Type B pancreatic cell (in vitro differentiated cells): ENCODE measurements at regions not wholly inside any gene's neighbourhood (a gene's known extent, or its start where the extent isn't known, plus 50 kb on each side); places are given as distances from the start of the nearest gene placed in this dataset.

Source experiments
- DNase-seq: peaks from one replicate; pipeline ENCODE4 v3.0.0; 2021; ENCODE audit warnings: mixed read lengths; ENCODE audit not compliant: unreplicated experiment; ENCODE audit errors: extremely low spot score
- H3K27ac Mint-ChIP-seq: 2 replicates; pipeline ENCODE4 v1.8.0; 2021; ENCODE audit warnings: mild to moderate bottlenecking, mixed read lengths
- H3K27me3 Mint-ChIP-seq: 2 replicates; pipeline ENCODE4 v1.8.0; 2021; ENCODE audit warnings: mixed read lengths
- H3K36me3 Mint-ChIP-seq: 2 replicates; pipeline ENCODE4 v1.8.0; 2021; ENCODE audit warnings: mixed read lengths
- H3K4me1 Mint-ChIP-seq: one replicate; pipeline ENCODE4 v1.8.0; 2021; ENCODE audit warnings: mixed read lengths; ENCODE audit not compliant: unreplicated experiment
- H3K4me3 Mint-ChIP-seq: 2 replicates; pipeline ENCODE4 v1.8.0; 2021; ENCODE audit warnings: mild to moderate bottlenecking, mixed read lengths
- H3K9me3 Mint-ChIP-seq: 2 replicates; pipeline ENCODE4 v1.8.0; 2021; ENCODE audit warnings: mixed read lengths
- TF ChIP-seq, protein P1 (sequence below): fragments of 200-600 bp; sonication (generic); conservative IDR thresholded peaks from 2 replicates; pipeline ENCODE4 v1.5.0; 2021; ENCODE audit warnings: antibody characterized with exemption, mild to moderate bottlenecking

DNA sequence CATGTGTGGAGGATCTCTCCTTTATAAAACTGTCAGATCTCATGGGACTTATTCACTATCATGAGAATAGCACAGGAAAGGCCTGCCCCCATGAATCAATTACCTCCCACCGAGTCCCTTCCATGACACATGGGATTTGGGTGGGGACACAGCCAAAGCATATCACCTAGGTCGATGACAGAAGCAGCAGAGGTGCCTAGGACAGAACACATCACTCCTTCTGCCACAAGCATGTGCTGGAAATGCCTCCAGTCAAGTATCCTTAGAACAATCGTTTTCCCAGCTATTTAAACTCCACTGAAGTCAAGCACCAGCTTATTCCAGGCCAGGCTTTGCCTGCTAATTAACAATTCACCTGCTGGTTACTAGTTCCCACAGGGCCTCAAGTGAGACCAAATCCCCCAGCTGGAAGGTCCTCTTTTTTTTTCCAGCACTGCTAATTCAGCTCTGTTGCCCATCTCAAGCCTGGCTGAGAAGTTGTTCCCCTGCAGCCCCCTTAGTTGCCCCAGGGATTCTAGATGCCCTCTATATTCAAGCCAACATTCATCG lies 212.3 kb upstream of the NUDT4 start:
- Mint-ChIP-seq H3K9me3 (no peaks in the 10 kb centered on the region), H3K27ac (no peak overlapping the region), H3K4me1 (peaks cover 7% of the 10 kb centered on the region), H3K36me3 (no peaks in the 10 kb centered on the region), H3K27me3 (no peaks in the 10 kb centered on the region), H3K4me3 (no peak overlapping the region)
- TF ChIP-seq, protein P1, sequence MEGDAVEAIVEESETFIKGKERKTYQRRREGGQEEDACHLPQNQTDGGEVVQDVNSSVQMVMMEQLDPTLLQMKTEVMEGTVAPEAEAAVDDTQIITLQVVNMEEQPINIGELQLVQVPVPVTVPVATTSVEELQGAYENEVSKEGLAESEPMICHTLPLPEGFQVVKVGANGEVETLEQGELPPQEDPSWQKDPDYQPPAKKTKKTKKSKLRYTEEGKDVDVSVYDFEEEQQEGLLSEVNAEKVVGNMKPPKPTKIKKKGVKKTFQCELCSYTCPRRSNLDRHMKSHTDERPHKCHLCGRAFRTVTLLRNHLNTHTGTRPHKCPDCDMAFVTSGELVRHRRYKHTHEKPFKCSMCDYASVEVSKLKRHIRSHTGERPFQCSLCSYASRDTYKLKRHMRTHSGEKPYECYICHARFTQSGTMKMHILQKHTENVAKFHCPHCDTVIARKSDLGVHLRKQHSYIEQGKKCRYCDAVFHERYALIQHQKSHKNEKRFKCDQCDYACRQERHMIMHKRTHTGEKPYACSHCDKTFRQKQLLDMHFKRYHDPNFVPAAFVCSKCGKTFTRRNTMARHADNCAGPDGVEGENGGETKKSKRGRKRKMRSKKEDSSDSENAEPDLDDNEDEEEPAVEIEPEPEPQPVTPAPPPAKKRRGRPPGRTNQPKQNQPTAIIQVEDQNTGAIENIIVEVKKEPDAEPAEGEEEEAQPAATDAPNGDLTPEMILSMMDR, result no peak
- no peak for DNase-seq

DNA sequence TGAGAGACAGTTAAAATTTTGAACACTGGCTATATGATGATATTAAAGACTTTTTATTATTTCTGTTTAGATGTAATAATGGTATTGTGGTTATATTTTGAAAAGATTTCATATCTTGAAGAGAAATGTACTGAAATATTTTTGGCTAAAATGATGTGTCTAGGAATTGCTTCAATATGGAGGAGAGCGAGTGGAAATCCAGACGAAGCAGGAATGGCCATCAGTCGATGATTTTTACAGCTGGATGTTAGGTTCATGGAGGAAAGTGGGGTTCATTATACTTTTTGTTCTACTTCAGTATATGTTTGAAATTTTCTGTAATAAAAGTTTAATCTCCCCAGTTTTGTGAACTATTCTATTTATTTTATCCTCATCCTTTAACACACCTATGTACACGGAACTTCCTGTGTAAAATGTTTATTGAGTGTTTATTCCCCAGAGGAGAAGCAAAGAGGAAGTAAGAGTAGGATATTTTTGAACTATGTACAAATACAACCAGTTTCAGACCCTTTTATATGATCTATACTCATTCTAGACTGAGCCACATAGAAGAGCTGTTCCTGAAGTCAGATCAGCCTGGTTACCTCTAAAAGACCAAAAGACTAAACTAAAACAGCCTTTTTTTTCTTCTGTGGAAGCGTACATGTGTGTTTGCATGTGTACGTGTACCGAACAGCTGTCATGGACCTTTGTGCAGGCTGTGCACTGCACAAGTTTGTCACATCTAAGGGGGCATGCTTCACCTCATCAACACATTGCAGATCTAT lies 211.0 kb upstream of the NUDT4 start:
- DNase-seq, result no peak
- H3K4me3 Mint-ChIP-seq, result peak overlapping the region; percentile 66
- no peaks in the 10 kb centered on the region for H3K27me3 Mint-ChIP-seq
- H3K4me1 Mint-ChIP-seq, result peaks cover 7% of the 10 kb centered on the region
- H3K9me3 Mint-ChIP-seq, result no peaks in the 10 kb centered on the region
- H3K27ac Mint-ChIP-seq, result no peak overlapping the region
- no peaks in the 10 kb centered on the region for H3K36me3 Mint-ChIP-seq
- TF ChIP-seq, protein P1, result no peak

DNA sequence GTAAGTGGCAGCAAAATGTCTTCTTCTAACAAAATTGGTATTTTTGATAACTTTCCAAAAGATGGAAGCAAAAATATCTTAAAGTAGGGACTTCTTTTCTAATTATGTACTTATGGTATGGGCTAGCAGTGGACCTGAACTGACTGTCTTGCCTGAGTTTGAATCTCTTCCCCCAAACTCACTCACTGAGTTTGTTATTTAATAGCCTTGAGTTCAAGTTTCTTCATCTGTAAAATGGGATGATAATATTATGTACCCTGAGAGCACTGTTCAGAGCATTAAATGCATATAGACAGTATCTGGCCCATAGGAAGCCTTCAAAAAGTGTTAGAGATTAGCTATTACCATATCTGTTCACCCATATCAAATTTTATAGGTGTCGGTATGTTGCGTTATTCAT lies 210.4 kb upstream of the NUDT4 start:
- H3K27me3 Mint-ChIP-seq, result no peaks in the 10 kb centered on the region

DNA sequence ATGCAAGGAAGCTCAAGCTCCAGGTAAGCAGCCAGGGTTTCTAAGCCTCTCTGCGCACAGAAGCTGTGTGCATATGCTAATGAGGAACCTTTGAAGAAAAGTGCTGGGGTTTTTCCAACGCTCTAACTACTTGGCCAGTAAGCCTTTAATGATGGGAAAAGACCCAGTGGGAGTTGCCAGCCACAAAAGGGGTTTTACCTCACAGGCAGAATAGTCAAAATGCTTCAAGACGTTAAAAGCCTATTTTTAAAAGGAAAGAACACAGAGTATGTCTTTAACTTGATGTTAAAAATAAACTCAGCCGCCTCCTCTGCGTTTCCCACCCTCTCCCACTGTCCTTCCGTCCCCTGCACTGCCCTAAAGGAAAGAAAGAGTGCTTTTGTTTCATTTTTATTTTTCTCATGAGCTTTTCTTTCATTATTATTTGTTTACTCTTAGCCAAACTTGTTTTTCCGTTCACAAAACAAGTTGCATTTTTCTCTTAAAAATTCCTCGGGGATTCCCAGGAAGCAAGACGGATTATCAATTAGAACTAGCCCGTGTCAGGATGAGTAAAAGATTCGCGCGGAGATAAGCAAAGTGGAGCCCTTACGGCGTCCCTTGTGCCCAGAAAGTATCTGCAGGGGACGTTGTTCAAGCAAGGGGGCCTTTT lies 209.8 kb upstream of the NUDT4 start:
- H3K4me3 Mint-ChIP-seq, result peak overlapping the region; percentile 81

More for the DNA sequence above, 210.4 kb upstream of the NUDT4 start:
- no peak for DNase-seq
- H3K36me3 Mint-ChIP-seq, result no peaks in the 10 kb centered on the region
- H3K4me1 Mint-ChIP-seq, result peaks cover 7% of the 10 kb centered on the region
- peak overlapping the region; percentile 81 for H3K4me3 Mint-ChIP-seq
- H3K9me3 Mint-ChIP-seq, result no peaks in the 10 kb centered on the region
- TF ChIP-seq, protein P1, result no peak
- no peak overlapping the region for H3K27ac Mint-ChIP-seq

DNA sequence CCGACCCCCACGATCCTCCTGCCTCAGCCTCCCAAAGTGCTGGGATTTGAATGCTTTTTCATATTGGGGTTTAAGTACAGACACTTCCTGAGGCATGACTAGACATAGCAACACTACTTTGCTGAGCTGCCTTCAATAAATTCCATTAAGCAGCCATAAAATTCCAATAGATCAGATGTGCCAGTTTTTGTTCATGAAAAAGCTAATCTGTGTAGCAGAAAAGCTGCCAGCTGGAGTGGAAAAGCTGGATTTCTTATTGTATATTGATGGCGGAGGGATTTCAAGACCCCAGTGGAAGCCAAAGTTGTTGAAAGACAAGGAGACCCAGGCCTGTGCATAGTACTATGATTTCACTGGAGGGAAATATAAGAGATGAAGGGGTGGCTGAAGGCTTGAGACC lies 209.0 kb upstream of the NUDT4 start:
- H3K4me3 Mint-ChIP-seq, result no peak overlapping the region
- H3K4me1 Mint-ChIP-seq, result peaks cover 7% of the 10 kb centered on the region
- H3K27ac Mint-ChIP-seq, result no peak overlapping the region
- H3K9me3 Mint-ChIP-seq, result no peaks in the 10 kb centered on the region
- no peak for DNase-seq
- H3K36me3 Mint-ChIP-seq, result no peaks in the 10 kb centered on the region
- no peaks in the 10 kb centered on the region for H3K27me3 Mint-ChIP-seq
- TF ChIP-seq, protein P1, result no peak

More for the DNA sequence above, 209.8 kb upstream of the NUDT4 start:
- H3K9me3 Mint-ChIP-seq, result no peaks in the 10 kb centered on the region
- H3K36me3 Mint-ChIP-seq, result no peaks in the 10 kb centered on the region
- peak overlapping the region; percentile 58 for H3K27ac Mint-ChIP-seq
- DNase-seq, result no peak
- H3K27me3 Mint-ChIP-seq, result no peaks in the 10 kb centered on the region
- H3K4me1 Mint-ChIP-seq, result peaks cover 7% of the 10 kb centered on the region
- TF ChIP-seq, protein P1, result no peak
